ENCODE measurements at regions not wholly inside any gene's neighbourhood (a gene's known extent, or its start where the extent isn't known, plus 50 kb on each side); places are given as distances from the start of the nearest gene placed in this dataset.

DNA sequence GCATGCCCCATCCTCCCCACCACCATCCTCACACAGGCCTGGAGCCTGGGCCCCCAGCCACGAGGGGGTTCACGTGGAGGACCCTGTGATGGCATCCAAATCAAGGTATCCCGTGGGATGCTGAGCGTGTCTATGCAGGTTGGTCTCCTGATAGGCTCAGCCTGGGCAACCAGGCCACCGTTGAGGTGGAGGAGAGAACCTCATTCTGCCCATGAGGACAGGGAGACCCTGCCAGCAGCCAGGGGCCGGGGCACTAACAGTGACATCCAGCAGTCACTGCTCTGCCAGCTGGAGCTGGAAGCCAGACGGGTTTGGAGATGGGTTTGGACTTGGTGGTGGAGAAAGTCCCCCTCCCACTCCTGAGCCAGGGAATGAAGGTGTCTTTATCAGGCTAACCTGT, 582.8 kb downstream of the MATN1 start:
- WGBS, 5 donors: 81 to 89% (median 87%) methylated on average over 6 to 7 of the region's 7 CpGs
- intact Hi-C loops (cut with DNase I; ENCODE audit: low total_unique reads): no loop called here

DNA sequence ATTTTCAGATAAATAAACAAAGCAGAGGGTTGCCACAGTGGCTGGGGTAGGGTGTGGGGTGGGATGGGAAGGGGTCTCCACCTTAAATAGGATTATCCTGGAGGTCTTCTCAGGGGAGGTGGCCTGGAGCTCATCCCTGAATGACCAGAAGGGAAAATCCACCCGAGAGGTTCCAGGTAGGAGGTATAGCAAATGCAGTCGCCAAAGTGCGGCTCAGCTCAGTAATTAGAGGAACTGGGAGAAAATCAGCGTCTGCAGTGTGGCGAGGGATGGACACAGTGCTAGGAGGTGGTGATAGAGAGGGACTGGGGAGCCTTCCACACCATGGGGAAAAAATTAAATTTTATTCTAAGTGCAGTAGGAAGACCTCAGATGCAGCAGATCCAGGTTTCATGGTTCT, 584.5 kb downstream of the MATN1 start:
- Histone ChIP-seq H3K27ac (no peak overlapping the region), H3K9me3 (peaks cover 0 to 10% (median 0%) of the 10 kb centered on the region in 8 donors), H3K4me3 (no peak overlapping the region), H3K4me1 (no peaks in the 10 kb centered on the region), H3K27me3 (replicated peaks in 1 of 7) (peaks cover 0 to 20% (median 0%) of the 10 kb centered on the region in 7 donors), H3K36me3 (no peaks in the 10 kb centered on the region)
- TF ChIP-seq POLR2A (IDR thresholded peaks at IDR 0.05) (no peak), POLR2AphosphoS5 (IDR thresholded peaks at IDR 0.05) (no peak)
- TF ChIP-seq, protein P1, sequence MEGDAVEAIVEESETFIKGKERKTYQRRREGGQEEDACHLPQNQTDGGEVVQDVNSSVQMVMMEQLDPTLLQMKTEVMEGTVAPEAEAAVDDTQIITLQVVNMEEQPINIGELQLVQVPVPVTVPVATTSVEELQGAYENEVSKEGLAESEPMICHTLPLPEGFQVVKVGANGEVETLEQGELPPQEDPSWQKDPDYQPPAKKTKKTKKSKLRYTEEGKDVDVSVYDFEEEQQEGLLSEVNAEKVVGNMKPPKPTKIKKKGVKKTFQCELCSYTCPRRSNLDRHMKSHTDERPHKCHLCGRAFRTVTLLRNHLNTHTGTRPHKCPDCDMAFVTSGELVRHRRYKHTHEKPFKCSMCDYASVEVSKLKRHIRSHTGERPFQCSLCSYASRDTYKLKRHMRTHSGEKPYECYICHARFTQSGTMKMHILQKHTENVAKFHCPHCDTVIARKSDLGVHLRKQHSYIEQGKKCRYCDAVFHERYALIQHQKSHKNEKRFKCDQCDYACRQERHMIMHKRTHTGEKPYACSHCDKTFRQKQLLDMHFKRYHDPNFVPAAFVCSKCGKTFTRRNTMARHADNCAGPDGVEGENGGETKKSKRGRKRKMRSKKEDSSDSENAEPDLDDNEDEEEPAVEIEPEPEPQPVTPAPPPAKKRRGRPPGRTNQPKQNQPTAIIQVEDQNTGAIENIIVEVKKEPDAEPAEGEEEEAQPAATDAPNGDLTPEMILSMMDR (IDR thresholded peaks at IDR 0.05 in 8 of 11, conservative IDR thresholded peaks at IDR 0.05 in 3 of 11): no peak
- intact Hi-C loops (cut with DNase I; ENCODE audit: low total_unique reads): no loop called here
- no peak for DNase-seq
- WGBS, 5 donors: 87 to 95% (median 90%) methylated on average over 5 of the region's 5 CpGs

More for the DNA sequence above, 582.8 kb downstream of the MATN1 start:
- TF ChIP-seq POLR2A (IDR thresholded peaks at IDR 0.05) (no peak), POLR2AphosphoS5 (IDR thresholded peaks at IDR 0.05) (no peak)
- TF ChIP-seq, protein P1 (IDR thresholded peaks at IDR 0.05 in 8 of 11, conservative IDR thresholded peaks at IDR 0.05 in 3 of 11): no peak
- Histone ChIP-seq H3K4me3 (no peak overlapping the region), H3K27ac (no peak overlapping the region), H3K36me3 (no peaks in the 10 kb centered on the region), H3K9me3 (peaks cover 0 to 10% (median 0%) of the 10 kb centered on the region in 8 donors), H3K27me3 (replicated peaks in 1 of 7) (peaks cover 0 to 31% (median 0%) of the 10 kb centered on the region in 7 donors), H3K4me1 (no peaks in the 10 kb centered on the region)
- DNase-seq: no peak

DNA sequence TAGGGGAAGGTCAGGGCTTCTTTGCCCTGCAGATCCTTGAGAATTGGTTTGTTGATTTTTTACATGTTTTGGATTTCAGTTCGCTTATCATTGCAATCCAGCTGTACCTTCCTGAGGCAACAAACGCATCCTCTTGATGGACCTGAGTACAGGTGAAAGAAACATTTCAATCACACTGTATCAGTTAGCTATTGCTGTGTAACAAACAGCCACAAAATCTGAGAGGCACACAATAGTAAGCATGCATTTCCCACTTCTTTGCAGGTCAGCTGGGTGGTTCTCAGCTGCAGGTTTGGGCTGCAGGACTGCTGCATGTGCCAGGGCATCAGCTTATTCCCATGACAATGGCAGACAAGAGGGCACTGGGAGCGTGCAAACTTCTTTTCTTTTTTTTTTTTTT, 586.4 kb downstream of the MATN1 start:
- WGBS, 5 donors: 82 to 89% (median 88%) methylated on average over 3 of the region's 3 CpGs
- intact Hi-C loops (cut with DNase I; ENCODE audit: low total_unique reads): no loop called here
- no peak for DNase-seq

DNA sequence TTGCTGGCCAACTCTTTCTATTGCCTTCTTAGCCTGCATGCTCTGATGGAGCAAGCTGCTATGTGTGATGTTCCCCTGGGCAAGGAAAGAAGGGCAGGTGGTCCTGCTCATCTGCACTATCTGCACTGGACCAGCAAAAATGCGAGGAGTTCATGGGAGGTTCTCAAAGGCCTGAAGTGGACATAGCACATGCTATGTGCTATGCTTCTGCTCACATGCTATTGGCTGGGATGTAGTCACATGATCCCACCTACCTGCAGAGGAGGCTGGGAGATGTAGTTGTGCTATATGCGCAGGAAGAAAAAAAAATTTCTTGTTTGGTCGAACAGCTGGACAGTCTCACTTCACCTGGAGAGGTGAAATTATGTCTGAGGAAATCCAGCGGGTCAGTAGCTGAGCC, 587.7 kb downstream of the MATN1 start:
- TF ChIP-seq, protein P1 (IDR thresholded peaks at IDR 0.05 in 8 of 11, conservative IDR thresholded peaks at IDR 0.05 in 3 of 11): no peak
- TF ChIP-seq POLR2AphosphoS5 (IDR thresholded peaks at IDR 0.05): no peak
- no peak for TF ChIP-seq POLR2A (IDR thresholded peaks at IDR 0.05)
- DNase-seq: no peak
- WGBS, 5 donors: 87 to 91% (median 89%) methylated on average over 4 of the region's 4 CpGs
- no peaks in the 10 kb centered on the region for H3K36me3 ChIP-seq
- peaks cover 0 to 3% (median 0%) of the 10 kb centered on the region in 8 donors for H3K9me3 ChIP-seq
- no peak overlapping the region for H3K27ac ChIP-seq
- intact Hi-C loops (cut with DNase I; ENCODE audit: low total_unique reads): no loop called here
- peaks cover 0 to 42% (median 0%) of the 10 kb centered on the region in 7 donors for H3K27me3 ChIP-seq (replicated peaks in 1 of 7)
- no peak overlapping the region for H3K4me3 ChIP-seq
- H3K4me1 ChIP-seq: no peaks in the 10 kb centered on the region

More for the DNA sequence above, 586.4 kb downstream of the MATN1 start:
- Histone ChIP-seq H3K9me3 (peaks cover 0 to 3% (median 0%) of the 10 kb centered on the region in 8 donors), H3K27me3 (replicated peaks in 1 of 7) (peaks cover 0 to 30% (median 0%) of the 10 kb centered on the region in 7 donors), H3K4me3 (no peak overlapping the region), H3K36me3 (no peaks in the 10 kb centered on the region), H3K4me1 (no peaks in the 10 kb centered on the region), H3K27ac (no peak overlapping the region)
- TF ChIP-seq POLR2A (IDR thresholded peaks at IDR 0.05) (no peak), POLR2AphosphoS5 (IDR thresholded peaks at IDR 0.05) (no peak)
- TF ChIP-seq, protein P1 (IDR thresholded peaks at IDR 0.05 in 8 of 11, conservative IDR thresholded peaks at IDR 0.05 in 3 of 11): no peak

All from spleen (tissue), 11 donors.